Esophagus (tissue), 2 donors: ENCODE measurements at regions not wholly inside any gene's neighbourhood (a gene's known extent, or its start where the extent isn't known, plus 50 kb on each side); places are given as distances from the start of the nearest gene placed in this dataset.

Source experiments
- H3K27ac ChIP-seq, 2 donors: one replicate each; pipeline ENCODE4 v1.5.1; 2013; ENCODE audit warnings: low read depth in 2 of 2, mild to moderate bottlenecking in 2 of 2, inconsistent platforms in 1 of 2, low read length in 1 of 2, moderate library complexity in 1 of 2
- H3K27me3 ChIP-seq, 2 donors: one replicate each; pipeline ENCODE4 v1.6.1; 2013; ENCODE audit warnings: low read length in 2 of 2, control low read depth in 1 of 2, mild to moderate bottlenecking in 1 of 2; ENCODE audit not compliant: insufficient read depth in 2 of 2, control insufficient read depth in 1 of 2
- H3K36me3 ChIP-seq, 2 donors: one replicate each; pipeline ENCODE4 v1.6.1; 2013; ENCODE audit warnings: low read length in 1 of 2; ENCODE audit not compliant: control insufficient read depth in 2 of 2, insufficient read depth in 2 of 2
- H3K4me1 ChIP-seq, 2 donors: one replicate each; pipeline ENCODE4 v1.6.1; 2013; ENCODE audit warnings: low read length in 1 of 2; ENCODE audit not compliant: control insufficient read depth in 2 of 2, insufficient read depth in 2 of 2
- H3K4me3 ChIP-seq, 2 donors: one replicate each; pipeline ENCODE4 v1.5.1; 2013; ENCODE audit warnings: low read length in 2 of 2, mild to moderate bottlenecking in 2 of 2, low read depth in 1 of 2, moderate library complexity in 1 of 2
- H3K9me3 ChIP-seq, 2 donors: one replicate each; pipeline ENCODE4 v1.6.1; 2013; ENCODE audit warnings: mild to moderate bottlenecking in 2 of 2, low read depth in 1 of 2, low read length in 1 of 2, moderate library complexity in 1 of 2; ENCODE audit not compliant: control insufficient read depth in 2 of 2, insufficient read depth in 1 of 2
- WGBS, 2 donors: extraction: QIAGEN DNeasy Blood & Tissue Kit; methylation state at CpG; one replicate each; pipeline ENCODE4 v1.1.7; 2013; 5-methylcytosine and 5-hydroxymethylcytosine counted together
- donor health status: healthy with polysubstance abuse.
- donor health status: Bipolar disorder and iron deficiency.

DNA sequence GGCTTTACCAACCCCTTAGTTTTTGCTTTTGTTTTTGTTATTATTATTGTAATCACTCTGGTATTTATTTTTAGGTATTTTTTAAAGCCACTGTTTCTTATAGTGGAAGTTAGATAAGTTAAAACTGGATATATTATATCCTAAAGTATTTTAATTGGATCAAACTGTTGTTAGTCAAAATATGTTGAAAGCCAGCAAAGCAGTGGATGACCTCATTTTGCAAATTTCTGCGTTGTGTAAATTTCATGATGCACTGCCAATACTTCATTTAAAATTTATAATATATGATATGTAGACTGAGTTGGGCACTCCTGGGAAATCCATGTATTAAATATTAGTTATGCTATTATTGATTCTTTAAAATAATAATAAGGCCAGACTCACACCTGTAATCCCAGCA, 661.7 kb upstream of the NRXN1 start:
- WGBS, 2 donors: 71 to 82% methylated on average over 1 of the region's 1 CpG
- no peaks in the 10 kb centered on the region for H3K36me3 ChIP-seq
- no peaks in the 10 kb centered on the region for H3K4me1 ChIP-seq
- H3K27me3 ChIP-seq: no peaks in the 10 kb centered on the region
- H3K9me3 ChIP-seq: no peaks in the 10 kb centered on the region
- no peak overlapping the region for H3K27ac ChIP-seq
- H3K4me3 ChIP-seq: no peak overlapping the region

DNA sequence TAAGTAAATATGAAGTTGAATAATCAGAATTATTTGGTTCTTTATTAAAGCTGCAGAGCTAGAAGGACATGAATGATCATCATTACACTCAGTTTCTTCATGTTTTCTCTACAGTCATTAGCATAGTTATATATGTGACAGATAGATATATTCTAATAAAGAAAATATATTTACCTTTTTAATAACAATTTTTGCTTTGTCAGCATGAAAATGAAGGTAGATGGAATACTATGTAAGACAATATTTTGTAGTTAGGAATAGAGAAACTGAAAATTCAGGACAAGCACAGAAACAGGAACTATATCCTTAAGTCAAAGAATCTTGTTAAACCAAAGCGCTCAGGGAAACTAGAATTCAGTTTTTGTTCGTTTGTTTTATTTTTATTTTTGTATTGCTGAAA, 649.9 kb upstream of the NRXN1 start:
- Histone ChIP-seq H3K27ac (no peak overlapping the region), H3K4me3 (no peak overlapping the region)
- WGBS, 2 donors: 86 to 92% methylated on average over 2 of the region's 2 CpGs

DNA sequence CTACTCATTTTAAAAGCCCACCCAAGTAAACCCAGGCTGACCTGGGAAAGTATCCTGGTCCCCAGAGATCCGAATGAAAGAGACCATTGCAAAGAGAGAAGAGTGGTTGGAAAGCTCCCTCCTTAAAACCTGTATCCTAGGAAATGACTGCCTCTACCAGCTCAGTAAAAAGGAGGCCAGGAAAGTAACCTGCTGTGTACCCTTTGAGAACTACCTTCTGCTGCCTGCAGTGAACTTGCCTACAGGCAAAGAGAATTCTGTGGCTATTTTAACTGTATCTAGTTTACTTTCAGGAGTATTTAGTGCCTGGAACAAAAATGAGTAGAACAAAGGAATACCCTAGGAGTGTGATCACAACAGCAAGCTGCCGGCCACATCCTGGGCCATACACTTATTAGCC, 641.7 kb upstream of the NRXN1 start:
- WGBS, 2 donors: 30% methylated on average over 2 of the region's 2 CpGs

More for the DNA sequence above, 649.9 kb upstream of the NRXN1 start:
- H3K4me1 ChIP-seq: no peaks in the 10 kb centered on the region
- H3K27me3 ChIP-seq: no peaks in the 10 kb centered on the region
- no peaks in the 10 kb centered on the region for H3K36me3 ChIP-seq
- no peaks in the 10 kb centered on the region for H3K9me3 ChIP-seq

DNA sequence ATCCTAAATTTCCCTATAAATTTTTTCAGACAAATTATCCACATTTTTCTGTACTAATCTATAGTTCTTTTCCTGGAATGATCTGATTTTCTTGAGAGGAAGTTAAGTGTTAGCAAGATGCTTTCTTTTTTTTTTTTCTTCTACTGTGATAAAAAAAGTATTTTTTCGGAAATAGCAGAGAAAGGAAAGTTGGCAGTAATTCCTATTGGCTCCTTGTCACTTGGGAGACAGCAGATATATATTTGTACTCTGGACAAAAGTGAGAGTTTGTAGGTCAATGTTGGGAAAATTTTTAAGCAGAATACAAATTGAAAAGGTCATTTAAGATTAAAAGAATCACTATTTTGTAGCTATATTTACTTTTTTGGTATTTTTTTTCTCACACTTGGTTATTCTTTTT, 635.7 kb upstream of the NRXN1 start:
- no peaks in the 10 kb centered on the region for H3K4me1 ChIP-seq
- WGBS, 2 donors: 24 to 28% methylated on average over 1 of the region's 1 CpG
- no peaks in the 10 kb centered on the region for H3K36me3 ChIP-seq
- H3K4me3 ChIP-seq: no peak overlapping the region
- H3K9me3 ChIP-seq: no peaks in the 10 kb centered on the region
- H3K27ac ChIP-seq: no peak overlapping the region
- H3K27me3 ChIP-seq: no peaks in the 10 kb centered on the region

More for the DNA sequence above, 641.7 kb upstream of the NRXN1 start:
- Histone ChIP-seq H3K27ac (no peak overlapping the region), H3K4me1 (no peaks in the 10 kb centered on the region), H3K4me3 (no peak overlapping the region), H3K9me3 (no peaks in the 10 kb centered on the region), H3K36me3 (no peaks in the 10 kb centered on the region), H3K27me3 (no peaks in the 10 kb centered on the region)

DNA sequence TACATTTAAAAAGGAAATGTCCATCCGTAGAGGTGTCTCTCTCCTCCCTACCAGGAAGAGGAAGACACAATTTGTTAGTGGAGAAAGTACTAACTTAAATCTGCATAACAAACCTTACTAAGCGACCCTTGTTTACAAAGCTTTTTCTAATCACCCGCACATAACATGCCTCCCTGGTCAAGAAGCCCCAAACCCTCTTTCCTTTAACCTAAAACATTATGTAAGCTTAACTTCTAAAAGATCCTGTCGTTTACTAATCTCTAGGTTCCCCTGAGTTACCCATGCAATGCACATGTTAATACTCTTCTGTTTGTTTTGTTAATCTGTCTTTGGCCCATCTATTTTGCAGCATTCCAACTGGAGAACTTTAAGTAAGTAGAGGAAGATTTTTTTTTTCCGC, 630.3 kb upstream of the NRXN1 start:
- H3K27me3 ChIP-seq: no peaks in the 10 kb centered on the region
- no peaks in the 10 kb centered on the region for H3K36me3 ChIP-seq
- H3K4me3 ChIP-seq: no peak overlapping the region
- no peaks in the 10 kb centered on the region for H3K9me3 ChIP-seq
- WGBS, 2 donors: 57 to 59% methylated on average over 5 of the region's 5 CpGs
- no peaks in the 10 kb centered on the region for H3K4me1 ChIP-seq
- H3K27ac ChIP-seq: no peak overlapping the region

DNA sequence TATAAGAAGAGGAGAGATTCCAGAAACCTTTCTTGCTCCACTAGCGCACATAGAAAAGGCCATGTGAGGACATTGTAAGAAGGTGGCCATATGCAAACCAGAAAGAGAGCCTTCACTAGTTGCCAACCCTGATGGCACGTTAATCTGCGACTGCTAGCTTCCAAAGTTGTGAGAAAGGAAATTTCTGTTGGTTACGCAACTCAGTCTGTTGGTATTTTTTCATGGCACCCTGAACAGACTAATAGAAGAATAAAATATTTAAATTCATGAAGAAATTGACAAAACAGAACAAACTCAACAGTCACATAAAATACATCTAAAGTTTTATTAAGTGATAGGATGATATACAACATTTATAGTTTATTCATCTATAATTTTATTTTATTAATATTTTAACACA, 625.9 kb upstream of the NRXN1 start:
- Histone ChIP-seq H3K36me3 (no peaks in the 10 kb centered on the region), H3K4me3 (no peak overlapping the region), H3K27me3 (no peaks in the 10 kb centered on the region), H3K4me1 (no peaks in the 10 kb centered on the region), H3K9me3 (no peaks in the 10 kb centered on the region), H3K27ac (no peak overlapping the region)
- WGBS, 2 donors: 92 to 95% methylated on average over 4 of the region's 4 CpGs

DNA sequence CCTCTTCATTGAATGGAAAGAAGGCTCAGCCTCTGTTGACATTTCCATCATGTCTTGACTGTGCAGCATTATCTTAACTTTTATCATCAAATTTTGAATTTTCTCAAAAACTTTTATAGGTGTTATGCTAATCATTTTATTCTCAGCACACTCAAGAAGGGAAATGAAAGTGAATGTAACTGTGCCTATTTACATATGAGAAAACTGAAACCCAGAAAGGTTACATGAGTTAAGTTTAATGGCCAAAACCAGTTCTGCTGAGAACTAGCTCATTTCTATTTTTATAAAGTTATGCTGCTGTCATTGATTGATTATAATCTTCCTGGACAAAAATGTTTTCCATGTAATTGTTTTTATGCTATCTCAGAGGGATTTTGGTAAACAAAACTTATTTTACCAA, 618.8 kb upstream of the NRXN1 start:
- Histone ChIP-seq H3K4me3 (no peak overlapping the region), H3K36me3 (no peaks in the 10 kb centered on the region), H3K27ac (no peak overlapping the region)

DNA sequence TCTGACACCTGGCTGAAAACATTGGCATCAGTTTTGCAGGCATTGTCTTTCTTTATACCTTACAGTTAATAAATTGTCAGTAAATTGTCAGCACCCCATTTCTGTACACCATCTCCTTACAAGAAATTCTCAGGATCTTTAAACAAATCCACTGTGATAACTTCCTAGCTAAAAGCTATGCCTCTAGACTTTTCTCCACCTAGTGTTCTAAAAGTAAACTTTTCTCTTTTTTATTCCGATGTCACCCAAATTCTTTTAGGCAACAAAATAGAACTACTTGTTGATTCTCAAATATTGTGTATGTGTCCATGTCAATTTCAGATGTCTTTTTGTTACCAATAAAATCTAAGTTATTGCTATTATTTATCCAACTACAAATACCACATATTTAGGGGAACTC, 617.4 kb upstream of the NRXN1 start:
- Histone ChIP-seq H3K4me3 (no peak overlapping the region), H3K27me3 (no peaks in the 10 kb centered on the region)
- 83 to 88% methylated on average over 1 of the region's 1 CpG for WGBS, 2 donors

More for the DNA sequence above, 618.8 kb upstream of the NRXN1 start:
- Histone ChIP-seq H3K27me3 (no peaks in the 10 kb centered on the region), H3K4me1 (no peaks in the 10 kb centered on the region), H3K9me3 (no peaks in the 10 kb centered on the region)

DNA sequence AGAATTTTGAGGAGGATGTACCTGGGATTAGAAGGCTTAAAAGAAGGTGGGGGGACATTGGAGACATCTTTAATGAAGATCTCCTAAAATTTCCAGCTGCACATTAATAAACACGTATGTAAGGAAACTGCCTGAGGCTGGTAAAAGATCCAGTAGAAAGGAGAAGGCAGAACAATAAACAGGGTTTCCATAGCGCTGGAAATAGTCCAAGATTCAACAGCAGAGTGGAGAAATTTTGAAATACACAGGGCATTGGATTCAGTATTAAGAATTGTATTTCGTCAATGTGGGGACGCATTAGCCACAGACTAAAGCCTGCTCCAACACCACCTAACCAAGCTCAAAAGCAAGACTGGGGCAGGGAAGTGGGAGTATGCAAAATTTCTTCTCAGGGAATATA, 606.9 kb upstream of the NRXN1 start:
- WGBS, 2 donors: 42 to 56% methylated on average over 4 of the region's 4 CpGs
- Histone ChIP-seq H3K36me3 (no peaks in the 10 kb centered on the region), H3K9me3 (no peaks in the 10 kb centered on the region), H3K4me3 (no peak overlapping the region), H3K4me1 (no peaks in the 10 kb centered on the region), H3K27ac (no peak overlapping the region), H3K27me3 (no peaks in the 10 kb centered on the region)

More for the DNA sequence above, 617.4 kb upstream of the NRXN1 start:
- Histone ChIP-seq H3K4me1 (no peaks in the 10 kb centered on the region), H3K9me3 (no peaks in the 10 kb centered on the region), H3K36me3 (no peaks in the 10 kb centered on the region), H3K27ac (no peak overlapping the region)

DNA sequence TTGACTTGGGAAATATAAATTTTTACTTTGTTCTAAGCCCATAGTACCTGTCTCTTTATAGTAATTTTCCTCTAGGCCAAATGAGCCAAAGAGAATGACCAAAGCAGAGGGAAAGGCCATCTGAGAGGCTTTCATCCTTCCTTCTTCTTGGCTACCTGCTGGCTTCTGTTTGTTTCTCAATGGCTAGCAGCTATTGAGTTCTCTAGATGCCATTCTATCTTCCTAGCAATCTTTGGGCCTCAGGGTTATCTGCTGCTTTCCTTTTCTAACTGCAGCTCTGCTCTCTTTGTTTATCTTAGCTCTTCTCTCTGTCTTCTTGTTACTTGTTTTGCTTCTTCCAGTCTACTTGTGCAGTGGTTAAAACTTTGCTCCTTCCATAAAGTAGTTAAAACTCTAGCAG, 601.1 kb upstream of the NRXN1 start:
- no peaks in the 10 kb centered on the region for H3K36me3 ChIP-seq
- no peaks in the 10 kb centered on the region for H3K27me3 ChIP-seq
- no peak overlapping the region for H3K27ac ChIP-seq
- H3K4me1 ChIP-seq: no peaks in the 10 kb centered on the region
- no peak overlapping the region for H3K4me3 ChIP-seq
- H3K9me3 ChIP-seq: no peaks in the 10 kb centered on the region
